Fibroblast of lung (primary cell): ENCODE measurements at regions not wholly inside any gene's neighbourhood (a gene's known extent, or its start where the extent isn't known, plus 50 kb on each side); places are given as distances from the start of the nearest gene placed in this dataset.

Source experiments
- EZH2 ChIP-seq: IDR thresholded peaks from 2 replicates; pipeline ENCODE4 v1.5.1; 2012; ENCODE audit warnings: low read length, control low read depth, mild to moderate bottlenecking; ENCODE audit errors: missing control alignments
- TF ChIP-seq, protein P1 (sequence below), 2 donors: IDR thresholded peaks in 1 of 2; conservative IDR thresholded peaks in 1 of 2; 1 replicate in 1 of 2; 2 replicates in 1 of 2; pipeline ENCODE4 v1.5.1; 2011 to 2012; ENCODE audit warnings: low read length in 2 of 2, control low read depth in 1 of 2, inconsistent platforms in 1 of 2, low read depth in 1 of 2, mild to moderate bottlenecking in 1 of 2

- no peak for TF ChIP-seq EZH2
- TF ChIP-seq, protein P1, sequence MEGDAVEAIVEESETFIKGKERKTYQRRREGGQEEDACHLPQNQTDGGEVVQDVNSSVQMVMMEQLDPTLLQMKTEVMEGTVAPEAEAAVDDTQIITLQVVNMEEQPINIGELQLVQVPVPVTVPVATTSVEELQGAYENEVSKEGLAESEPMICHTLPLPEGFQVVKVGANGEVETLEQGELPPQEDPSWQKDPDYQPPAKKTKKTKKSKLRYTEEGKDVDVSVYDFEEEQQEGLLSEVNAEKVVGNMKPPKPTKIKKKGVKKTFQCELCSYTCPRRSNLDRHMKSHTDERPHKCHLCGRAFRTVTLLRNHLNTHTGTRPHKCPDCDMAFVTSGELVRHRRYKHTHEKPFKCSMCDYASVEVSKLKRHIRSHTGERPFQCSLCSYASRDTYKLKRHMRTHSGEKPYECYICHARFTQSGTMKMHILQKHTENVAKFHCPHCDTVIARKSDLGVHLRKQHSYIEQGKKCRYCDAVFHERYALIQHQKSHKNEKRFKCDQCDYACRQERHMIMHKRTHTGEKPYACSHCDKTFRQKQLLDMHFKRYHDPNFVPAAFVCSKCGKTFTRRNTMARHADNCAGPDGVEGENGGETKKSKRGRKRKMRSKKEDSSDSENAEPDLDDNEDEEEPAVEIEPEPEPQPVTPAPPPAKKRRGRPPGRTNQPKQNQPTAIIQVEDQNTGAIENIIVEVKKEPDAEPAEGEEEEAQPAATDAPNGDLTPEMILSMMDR (conservative IDR thresholded peaks at IDR 0.05 in 1 of 2, IDR thresholded peaks at IDR 0.05 in 1 of 2; ENCODE audit: low read depth in 1 of 2, low read length in 2 of 2), result no peak
Measured at GRCh38 chr7:18177815-18178660, 150.4 kb upstream of the PRPS1L1 start.
